Liver (tissue), 8 donors: ENCODE measurements at regions not wholly inside any gene's neighbourhood (a gene's known extent, or its start where the extent isn't known, plus 50 kb on each side); places are given as distances from the start of the nearest gene placed in this dataset.

Experiments
- DNase-seq: peaks from one replicate; pipeline ENCODE4 v3.0.0-alpha.2; 2017; ENCODE audit warnings: low spot score
- H3K27ac ChIP-seq, 2 donors: one replicate each; pipeline ENCODE4 v1.7.0; 2013; ENCODE audit warnings: inconsistent platforms in 2 of 2, low read length in 2 of 2, control low read depth in 1 of 2, low read depth in 1 of 2, mild to moderate bottlenecking in 1 of 2
- H3K27me3 ChIP-seq, 4 donors: one replicate each; pipeline versions ENCODE4 v1.6.1 to v1.7.0; 2013; ENCODE audit warnings: low read length in 3 of 4, inconsistent platforms in 1 of 4, mild to moderate bottlenecking in 1 of 4, moderate library complexity in 1 of 4; ENCODE audit not compliant: control insufficient read depth in 4 of 4, insufficient read depth in 4 of 4
- H3K36me3 ChIP-seq, 4 donors: one replicate each; pipeline versions ENCODE4 v1.6.1 to v1.7.0; 2013; ENCODE audit warnings: low read length in 3 of 4, mild to moderate bottlenecking in 3 of 4, low read depth in 1 of 4, moderate library complexity in 1 of 4; ENCODE audit not compliant: control insufficient read depth in 4 of 4, insufficient read depth in 3 of 4
- H3K4me1 ChIP-seq, 4 donors: one replicate each; pipeline versions ENCODE4 v1.6.1 to v1.7.0; 2013; ENCODE audit warnings: low read length in 3 of 4, mild to moderate bottlenecking in 3 of 4, moderate library complexity in 1 of 4; ENCODE audit not compliant: control insufficient read depth in 4 of 4, insufficient read depth in 4 of 4
- H3K4me3 ChIP-seq, 3 donors: one replicate each; pipeline versions ENCODE4 v1.6.1 to v1.7.0; 2013; ENCODE audit warnings: low read length in 3 of 3, control low read depth in 1 of 3, low read depth in 1 of 3, mild to moderate bottlenecking in 1 of 3
- H3K9ac ChIP-seq, 2 donors: one replicate each; pipeline ENCODE4 v1.7.0; 2013; ENCODE audit warnings: low read length in 2 of 2, mild to moderate bottlenecking in 2 of 2, moderate library complexity in 2 of 2, control low read depth in 1 of 2, low read depth in 1 of 2
- H3K9me3 ChIP-seq, 4 donors: one replicate each; pipeline versions ENCODE4 v1.6.1 to v1.7.0; 2013; ENCODE audit warnings: low read length in 3 of 4; ENCODE audit not compliant: control insufficient read depth in 4 of 4
- CTCF ChIP-seq: fragments of 150-350 bp; IDR thresholded peaks from 2 replicates; pipeline ENCODE4 v1.5.1; 2017; ENCODE audit warnings: improper control_type of control experiment, low read depth, low read length; ENCODE audit not compliant: missing input control
- EGR1 ChIP-seq, 2 donors: IDR thresholded peaks; 2 replicates each; pipeline ENCODE4 v1.6.1; 2016 to 2018; ENCODE audit warnings: antibody characterized with exemption in 2 of 2, low read depth in 2 of 2
- FOXA1 ChIP-seq: IDR thresholded peaks from 2 replicates; pipeline ENCODE4 v1.6.1; 2016; ENCODE audit warnings: antibody characterized with exemption
- FOXA2 ChIP-seq: IDR thresholded peaks from 2 replicates; pipeline ENCODE4 v1.6.1; 2016; ENCODE audit warnings: antibody characterized with exemption
- GABPA ChIP-seq, 2 donors: IDR thresholded peaks in 1 of 2; conservative IDR thresholded peaks in 1 of 2; 2 replicates each; pipeline ENCODE4 v1.6.1; 2016; ENCODE audit warnings: antibody characterized with exemption in 2 of 2, mild to moderate bottlenecking in 1 of 2, moderate library complexity in 1 of 2
- HNF4A ChIP-seq, 2 donors: conservative IDR thresholded peaks; 2 replicates each; pipeline ENCODE4 v1.6.1; 2016; ENCODE audit warnings: antibody characterized with exemption in 2 of 2, mild to moderate bottlenecking in 2 of 2
- HNF4G ChIP-seq: IDR thresholded peaks from 2 replicates; pipeline ENCODE4 v1.6.1; 2016; ENCODE audit warnings: antibody characterized with exemption
- JUND ChIP-seq, 2 donors: IDR thresholded peaks; 2 replicates each; pipeline ENCODE4 v1.6.1; 2016; ENCODE audit warnings: antibody characterized with exemption in 2 of 2
- MAX ChIP-seq: IDR thresholded peaks from 2 replicates; pipeline ENCODE4 v1.6.1; 2016; ENCODE audit warnings: antibody characterized with exemption
- NR2F2 ChIP-seq: IDR thresholded peaks from 2 replicates; pipeline ENCODE4 v1.6.1; 2016; ENCODE audit warnings: antibody characterized with exemption
- REST ChIP-seq: IDR thresholded peaks from 2 replicates; pipeline ENCODE4 v1.6.1; 2016; ENCODE audit warnings: antibody characterized with exemption, mild to moderate bottlenecking
- RXRA ChIP-seq, 2 donors: IDR thresholded peaks; 2 replicates each; pipeline ENCODE4 v1.6.1; 2017 to 2018; ENCODE audit warnings: antibody characterized with exemption in 2 of 2, mild to moderate bottlenecking in 1 of 2
- SP1 ChIP-seq: IDR thresholded peaks from 2 replicates; pipeline ENCODE4 v1.6.1; 2018; ENCODE audit warnings: antibody characterized with exemption, mild to moderate bottlenecking
- TAF1 ChIP-seq: conservative IDR thresholded peaks from 2 replicates; pipeline ENCODE4 v1.6.1; 2016; ENCODE audit warnings: antibody characterized with exemption, mild to moderate bottlenecking
- YY1 ChIP-seq: IDR thresholded peaks from 2 replicates; pipeline ENCODE4 v1.6.1; 2016; ENCODE audit warnings: antibody characterized with exemption, mild to moderate bottlenecking
- ZBTB33 ChIP-seq: IDR thresholded peaks from 2 replicates; pipeline ENCODE4 v1.6.1; 2016; ENCODE audit warnings: antibody characterized with exemption
- WGBS: extraction: QIAGEN DNeasy Blood & Tissue Kit; methylation state at CpG from one replicate; pipeline ENCODE4 v1.1.7; 2013; 5-methylcytosine and 5-hydroxymethylcytosine counted together
- TF ChIP-seq, protein P1 (sequence below): IDR thresholded peaks from 2 replicates; pipeline ENCODE4 v1.6.1; 2016; ENCODE audit warnings: antibody characterized with exemption
- donor health status: healthy.
- donor health status: healthy.
- donor health status: healthy.
- donor health status: healthy.
- donor health status: healthy.

DNA sequence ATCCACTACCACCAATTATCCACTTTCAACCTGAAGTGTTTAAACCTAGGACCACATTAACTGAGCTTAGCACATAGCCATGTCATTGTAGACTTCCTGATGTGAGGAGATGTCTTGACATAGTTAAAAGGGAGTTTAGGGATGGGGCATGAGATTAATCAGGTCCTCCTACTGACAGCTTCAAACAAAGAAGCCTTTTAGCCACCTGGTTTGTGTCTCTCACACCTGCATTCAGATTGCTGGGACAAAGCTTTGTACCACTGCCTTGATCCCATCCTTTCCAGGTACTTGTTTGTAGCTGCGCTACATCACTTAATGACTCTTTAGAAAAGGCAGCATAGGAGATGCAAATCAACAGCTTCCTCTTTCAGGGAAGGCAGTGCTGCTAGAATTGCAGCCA, 340.7 kb upstream of the DDHD1 start:
- peaks cover 0 to 3% (median 0%) of the 10 kb centered on the region in 4 donors for H3K27me3 ChIP-seq
- H3K4me3 ChIP-seq = no peak overlapping the region
- no peak for DNase-seq
- no peaks in the 10 kb centered on the region for H3K9me3 ChIP-seq
- no peaks in the 10 kb centered on the region for H3K4me1 ChIP-seq
- 88% methylated on average over 1 of the region's 1 CpG for WGBS
- no peak for TF ChIP-seq FOXA1
- no peak for TF ChIP-seq GABPA (IDR thresholded peaks at IDR 0.05 in 1 of 2, conservative IDR thresholded peaks at IDR 0.05 in 1 of 2)
- no peak for TF ChIP-seq RXRA (IDR thresholded peaks at IDR 0.05)
- no peak for TF ChIP-seq NR2F2
- TF ChIP-seq REST = no peak
- TF ChIP-seq ZBTB33 = no peak
- TF ChIP-seq JUND (IDR thresholded peaks at IDR 0.05) = no peak
- TF ChIP-seq TAF1 = no peak
- TF ChIP-seq HNF4G = no peak
- no peak for TF ChIP-seq HNF4A (conservative IDR thresholded peaks at IDR 0.05)
- no peak for TF ChIP-seq MAX
- no peak for TF ChIP-seq CTCF
- no peak for TF ChIP-seq YY1
- TF ChIP-seq, protein P1, sequence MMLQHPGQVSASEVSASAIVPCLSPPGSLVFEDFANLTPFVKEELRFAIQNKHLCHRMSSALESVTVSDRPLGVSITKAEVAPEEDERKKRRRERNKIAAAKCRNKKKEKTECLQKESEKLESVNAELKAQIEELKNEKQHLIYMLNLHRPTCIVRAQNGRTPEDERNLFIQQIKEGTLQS = no peak
- no peak for TF ChIP-seq SP1
- H3K27ac ChIP-seq = no peak overlapping the region
- H3K36me3 ChIP-seq = no peaks in the 10 kb centered on the region
- no peak overlapping the region for H3K9ac ChIP-seq

DNA sequence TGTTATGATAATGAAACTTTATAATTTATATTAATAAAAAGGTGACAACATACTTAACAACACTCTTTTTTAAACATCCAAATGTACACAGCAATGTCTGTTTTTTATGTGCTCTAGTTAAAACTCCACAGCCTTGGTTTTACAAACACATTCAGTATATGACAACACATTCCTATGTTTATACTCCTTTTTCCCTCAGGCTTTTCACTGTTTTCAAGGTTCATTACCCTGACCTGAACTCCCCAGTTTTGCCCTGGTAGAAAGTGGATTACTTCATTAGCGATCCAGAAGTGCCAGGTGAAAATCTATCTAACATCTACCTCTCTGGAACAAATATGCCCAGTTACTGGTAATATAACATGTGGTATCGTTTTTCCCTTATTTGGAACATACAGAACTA, 340.2 kb upstream of the DDHD1 start:
- H3K9ac ChIP-seq = no peak overlapping the region
- no peak for DNase-seq
- H3K4me1 ChIP-seq = no peaks in the 10 kb centered on the region
- peaks cover 0 to 3% (median 0%) of the 10 kb centered on the region in 4 donors for H3K27me3 ChIP-seq
- no peak overlapping the region for H3K4me3 ChIP-seq
- no peak overlapping the region for H3K27ac ChIP-seq
- 74% methylated on average over 2 of the region's 2 CpGs for WGBS
- no peaks in the 10 kb centered on the region for H3K36me3 ChIP-seq
- H3K9me3 ChIP-seq = no peaks in the 10 kb centered on the region
- TF ChIP-seq HNF4G (no peak), FOXA2 (no peak), TAF1 (no peak), EGR1 (IDR thresholded peaks at IDR 0.05; ENCODE audit: low read depth in 2 of 2) (no peak), ZBTB33 (no peak), CTCF (no peak)
